IMR-90 (cell line): ENCODE measurements at regions not wholly inside any gene's neighbourhood (a gene's known extent, or its start where the extent isn't known, plus 50 kb on each side); places are given as distances from the start of the nearest gene placed in this dataset.

Experiments
- ATAC-seq: fragments of 200-7000 bp; cut with Tn5 transposase; 2 replicates; pipeline ENCODE4 v1.9.1; 2020; ENCODE audit warnings: low read depth, mild to moderate bottlenecking, moderate library complexity
- BruUV-seq: library from RNA; stranded (reverse); fragments of 400-500 nt; replicated peaks from 2 replicates; lab custom pipeline; 2021; lab: Mats Ljungman, UMichigan
- CTCF ChIA-PET: fragments of 300-600 bp; formaldehyde crosslinking; extraction: SDS; loops from one replicate; lab custom pipeline; 2021; ENCODE audit warnings: antibody characterized with exemption; lab: Yijun Ruan, JAX
- POLR2A ChIA-PET: fragments of 300-600 bp; sonication (Branson Sonifier 250); formaldehyde crosslinking; loops from one replicate; lab custom pipeline; 2022; ENCODE audit warnings: antibody characterized with exemption; ENCODE audit not compliant: unreplicated experiment; lab: Charles Lee
- DNase-seq: peaks from one replicate; pipeline ENCODE4 v3.0.0; 2013
- H2AFZ ChIP-seq: replicated peaks from 2 replicates; pipeline ENCODE3; 2013; ENCODE audit warnings: low read length, mild to moderate bottlenecking; ENCODE audit not compliant: poor library complexity
- H2AK5ac ChIP-seq: 2 replicates; pipeline ENCODE4 v1.6.1; 2013; ENCODE audit warnings: low read depth, low read length, inconsistent platforms
- H2AK9ac ChIP-seq: replicated peaks from 2 replicates; pipeline ENCODE3; 2013; ENCODE audit warnings: mild to moderate bottlenecking, low read depth, low read length, moderate library complexity; ENCODE audit not compliant: poor library complexity
- H2BK120ac ChIP-seq: 2 replicates; pipeline ENCODE4 v1.6.1; 2013; ENCODE audit warnings: low read depth, low read length, inconsistent platforms
- H2BK15ac ChIP-seq: 3 replicates; pipeline ENCODE4 v1.6.1; 2013; ENCODE audit warnings: low read depth, low read length, inconsistent platforms
- H2BK20ac ChIP-seq: 2 replicates; pipeline ENCODE4 v1.6.1; 2013; ENCODE audit warnings: low read depth, mild to moderate bottlenecking, inconsistent platforms, low read length, moderate library complexity
- H2BK5ac ChIP-seq: 2 replicates; pipeline ENCODE4 v1.6.1; 2013; ENCODE audit warnings: mild to moderate bottlenecking, low read depth, low read length, inconsistent platforms; ENCODE audit not compliant: poor library complexity, severe bottlenecking
- H3K14ac ChIP-seq: replicated peaks from 2 replicates; pipeline ENCODE4 v1.6.1; 2013; ENCODE audit warnings: low read depth, low read length, inconsistent platforms
- H3K18ac ChIP-seq: 2 replicates; pipeline ENCODE4 v1.6.1; 2013; ENCODE audit warnings: low read depth, low read length, control low read depth
- H3K23ac ChIP-seq: 2 replicates; pipeline ENCODE4 v1.6.1; 2013; ENCODE audit warnings: low read depth, low read length, inconsistent platforms
- H3K27ac ChIP-seq: 2 replicates; pipeline ENCODE4 v1.5.1; 2013; ENCODE audit warnings: mild to moderate bottlenecking, control low read depth, low read length; ENCODE audit not compliant: insufficient read depth
- H3K27me3 ChIP-seq: 2 replicates; pipeline ENCODE4 v1.6.1; 2013; ENCODE audit warnings: low read length; ENCODE audit not compliant: control insufficient read depth, insufficient read depth
- H3K36me3 ChIP-seq: 2 replicates; pipeline ENCODE4 v1.6.1; 2013; ENCODE audit warnings: low read length, mixed read lengths; ENCODE audit not compliant: control insufficient read depth, insufficient read depth
- H3K4ac ChIP-seq: 2 replicates; pipeline ENCODE4 v1.6.1; 2013; ENCODE audit warnings: low read depth, low read length, inconsistent platforms
- H3K4me1 ChIP-seq: 2 replicates; pipeline ENCODE4 v1.6.1; 2013; ENCODE audit warnings: low read length, mixed read lengths; ENCODE audit not compliant: control insufficient read depth, insufficient read depth
- H3K4me2 ChIP-seq: 2 replicates; pipeline ENCODE4 v1.6.1; 2013; ENCODE audit warnings: low read depth, mild to moderate bottlenecking, control low read depth, low read length, moderate library complexity
- H3K4me3 ChIP-seq: 2 replicates; pipeline ENCODE4 v1.5.1; 2013; ENCODE audit warnings: low read depth, mild to moderate bottlenecking, control low read depth, low read length, moderate library complexity; ENCODE audit not compliant: insufficient read depth
- H3K56ac ChIP-seq: 2 replicates; pipeline ENCODE4 v1.6.1; 2013; ENCODE audit warnings: low read length, inconsistent platforms; ENCODE audit not compliant: insufficient read depth; ENCODE audit errors: extremely low read depth
- H3K79me1 ChIP-seq, 2 experiments: 2 replicates each; pipeline ENCODE4 v1.6.1; 2013; ENCODE audit warnings: low read length in 2 of 2, inconsistent platforms in 1 of 2, low read depth in 1 of 2
- H3K9ac ChIP-seq: 2 replicates; pipeline ENCODE4 v1.6.1; 2013; ENCODE audit warnings: low read depth, low read length, control low read depth
- H3K9me1 ChIP-seq: 2 replicates; pipeline ENCODE4 v1.6.1; 2013; ENCODE audit warnings: low read length, inconsistent platforms; ENCODE audit not compliant: insufficient read depth
- H3K9me3 ChIP-seq: 2 replicates; pipeline ENCODE4 v1.6.1; 2013; ENCODE audit warnings: low read length; ENCODE audit not compliant: control insufficient read depth, insufficient read depth
- H4K20me1 ChIP-seq: 2 replicates; pipeline ENCODE4 v1.6.1; 2013; ENCODE audit warnings: low read length, inconsistent platforms; ENCODE audit not compliant: insufficient read depth
- H4K5ac ChIP-seq: 2 replicates; pipeline ENCODE4 v1.6.1; 2013; ENCODE audit warnings: mild to moderate bottlenecking, low read depth, low read length, control low read depth
- H4K8ac ChIP-seq, 2 experiments: 2 replicates each; pipeline ENCODE4 v1.6.1; 2013; ENCODE audit warnings: low read depth in 2 of 2, low read length in 2 of 2, control low read depth in 1 of 2, inconsistent platforms in 1 of 2
- H4K91ac ChIP-seq: 2 replicates; pipeline ENCODE4 v1.6.1; 2013; ENCODE audit warnings: low read depth, low read length, inconsistent platforms; ENCODE audit not compliant: insufficient read depth
- BHLHE40 ChIP-seq: fragments of 150-350 bp; IDR thresholded peaks from 2 replicates; pipeline ENCODE4 v1.6.1; 2016; ENCODE audit warnings: mild to moderate bottlenecking, low read depth, low read length
- CEBPB ChIP-seq: IDR thresholded peaks from 2 replicates; pipeline ENCODE4 v1.6.1; 2012; ENCODE audit warnings: low read depth, low read length, improper control_type of control experiment
- FOS ChIP-seq: fragments of 150-350 bp; IDR thresholded peaks from 2 replicates; pipeline ENCODE4 v1.6.1; 2016; ENCODE audit warnings: low read depth, low read length
- MAFK ChIP-seq: IDR thresholded peaks from 2 replicates; pipeline ENCODE4 v1.6.1; 2012; ENCODE audit warnings: low read depth, low read length, improper control_type of control experiment
- MXI1 ChIP-seq: IDR thresholded peaks from 2 replicates; pipeline ENCODE4 v1.6.1; 2012; ENCODE audit warnings: low read depth, mild to moderate bottlenecking, low read length, moderate library complexity, borderline replicate concordance
- POLR2A ChIP-seq: IDR thresholded peaks from 2 replicates; pipeline ENCODE4 v1.6.1; 2012; ENCODE audit warnings: mild to moderate bottlenecking, low read depth, low read length
- RAD21 ChIP-seq: IDR thresholded peaks from 2 replicates; pipeline ENCODE4 v1.6.1; 2012; ENCODE audit warnings: low read length, improper control_type of control experiment
- RCOR1 ChIP-seq: IDR thresholded peaks from 2 replicates; pipeline ENCODE4 v1.6.1; 2012; ENCODE audit warnings: mild to moderate bottlenecking, low read length, improper control_type of control experiment; ENCODE audit not compliant: insufficient replicate concordance
- RFX5 ChIP-seq: IDR thresholded peaks from 2 replicates; pipeline ENCODE4 v1.8.0; 2012; ENCODE audit warnings: low read depth, mild to moderate bottlenecking, low read length, moderate library complexity
- SMC3 ChIP-seq: fragments of 150-350 bp; IDR thresholded peaks from 2 replicates; pipeline ENCODE4 v1.6.1; 2016; ENCODE audit warnings: low read depth, mild to moderate bottlenecking, antibody characterized with exemption, low read length, moderate library complexity
- WGBS, 2 experiments: methylation state at CpG; one replicate each; pipeline versions ENCODE4 v1.1.5 to v1.1.7; 2013; ENCODE audit warnings: missing lambda C conversion rate in 2 of 2; ENCODE audit not compliant: insufficient read length in 1 of 2; ENCODE audit errors: extremely low coverage in 2 of 2; 5-methylcytosine and 5-hydroxymethylcytosine counted together
- dilution Hi-C: fragments of 300-500 bp; cut with HindIII; formaldehyde crosslinking; loops from one replicate; pipeline ENCODE4 v1.14.3; 2018; ENCODE audit warnings: low sequenced_read_pairs; ENCODE audit not compliant: unreplicated experiment
- in situ Hi-C: fragments of 300-500 bp; cut with MboI; formaldehyde crosslinking; loops from 3 replicates; pipeline ENCODE4 v1.14.3; 2019; ENCODE audit warnings: low sequenced_read_pairs, inconsistent platforms, mixed read lengths
- intact Hi-C: fragments of 100-400 bp; cut with micrococcal nuclease; formaldehyde crosslinking; loops from 2 replicates; pipeline ENCODE4 v1.10.0; 2022
- TF ChIP-seq, protein P1 (sequence below): fragments of 150-350 bp; IDR thresholded peaks from 2 replicates; pipeline ENCODE4 v1.6.1; 2016; ENCODE audit warnings: low read depth, mild to moderate bottlenecking, low read length, moderate library complexity, borderline replicate concordance
- TF ChIP-seq, protein P2 (sequence below): fragments of 150-350 bp; IDR thresholded peaks from 2 replicates; pipeline ENCODE4 v1.6.1; 2017; ENCODE audit warnings: mild to moderate bottlenecking, antibody characterized with exemption, low read length, low read depth
- TF ChIP-seq, protein P3 (sequence below): conservative IDR thresholded peaks from 2 replicates; pipeline ENCODE4 v1.5.1; 2012; ENCODE audit warnings: mild to moderate bottlenecking, low read depth, low read length, improper control_type of control experiment

DNA sequence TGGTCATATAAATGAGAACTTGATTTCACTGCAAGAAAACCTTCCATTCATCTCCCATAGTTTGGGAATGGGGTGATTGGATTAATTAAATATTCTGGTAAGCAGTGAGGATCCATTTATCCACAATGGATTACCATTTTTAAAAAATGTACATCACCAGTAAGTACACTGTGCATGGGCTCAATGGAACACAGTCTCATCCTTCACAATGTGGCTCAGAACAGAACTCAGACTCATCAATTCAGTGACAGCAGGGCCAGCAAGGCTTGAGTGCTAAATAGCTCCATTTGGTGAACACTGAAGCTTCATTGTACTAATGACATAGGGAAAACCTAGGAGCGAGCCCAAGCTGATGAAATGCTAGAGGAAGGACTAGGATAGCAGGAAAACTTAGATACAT, 223.8 kb downstream of the CMPK2 start:
- no CpG with 5 or more reads among the region's 1 CpG for whole genome bisulfite sequencing, 2 experiments
- intact Hi-C loops (no loop called here), in situ Hi-C loops (no loop called here), dilution Hi-C loops (no loop called here)
- Histone ChIP-seq H3K4me3 (no peak overlapping the region), H2BK5ac (no peak overlapping the region), H3K18ac (no peak overlapping the region), H2BK20ac (no peak overlapping the region), H2AFZ (no peak overlapping the region), H3K4ac (no peak overlapping the region), H4K8ac (no peak overlapping the region), H3K9me1 (no peaks in the 10 kb centered on the region), H3K79me1 (no peaks in the 10 kb centered on the region), H3K27me3 (peaks cover 3% of the 10 kb centered on the region; the same call in 1 of the 2 replicates), H4K20me1 (no peaks in the 10 kb centered on the region), H4K5ac (no peak overlapping the region), H3K4me2 (no peak overlapping the region), H2BK15ac (no peak overlapping the region), H2AK9ac (no peak overlapping the region), H4K91ac (no peak overlapping the region), H3K9me3 (no peaks in the 10 kb centered on the region), H3K56ac (no peak overlapping the region), H3K27ac (no peak overlapping the region), H3K9ac (no peak overlapping the region), H2AK5ac (no peak overlapping the region), H3K23ac (no peak overlapping the region), H3K14ac (no peak overlapping the region), H3K36me3 (no peaks in the 10 kb centered on the region), H3K4me1 (no peaks in the 10 kb centered on the region), H2BK120ac (no peak overlapping the region)
- TF ChIP-seq FOS (no peak), RFX5 (no peak), BHLHE40 (no peak), MAFK (no peak), MXI1 (no peak), POLR2A (no peak), RCOR1 (no peak), RAD21 (no peak), CEBPB (no peak), SMC3 (no peak)
- TF ChIP-seq, protein P1, sequence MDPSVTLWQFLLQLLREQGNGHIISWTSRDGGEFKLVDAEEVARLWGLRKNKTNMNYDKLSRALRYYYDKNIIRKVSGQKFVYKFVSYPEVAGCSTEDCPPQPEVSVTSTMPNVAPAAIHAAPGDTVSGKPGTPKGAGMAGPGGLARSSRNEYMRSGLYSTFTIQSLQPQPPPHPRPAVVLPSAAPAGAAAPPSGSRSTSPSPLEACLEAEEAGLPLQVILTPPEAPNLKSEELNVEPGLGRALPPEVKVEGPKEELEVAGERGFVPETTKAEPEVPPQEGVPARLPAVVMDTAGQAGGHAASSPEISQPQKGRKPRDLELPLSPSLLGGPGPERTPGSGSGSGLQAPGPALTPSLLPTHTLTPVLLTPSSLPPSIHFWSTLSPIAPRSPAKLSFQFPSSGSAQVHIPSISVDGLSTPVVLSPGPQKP, result no peak
- TF ChIP-seq, protein P2, sequence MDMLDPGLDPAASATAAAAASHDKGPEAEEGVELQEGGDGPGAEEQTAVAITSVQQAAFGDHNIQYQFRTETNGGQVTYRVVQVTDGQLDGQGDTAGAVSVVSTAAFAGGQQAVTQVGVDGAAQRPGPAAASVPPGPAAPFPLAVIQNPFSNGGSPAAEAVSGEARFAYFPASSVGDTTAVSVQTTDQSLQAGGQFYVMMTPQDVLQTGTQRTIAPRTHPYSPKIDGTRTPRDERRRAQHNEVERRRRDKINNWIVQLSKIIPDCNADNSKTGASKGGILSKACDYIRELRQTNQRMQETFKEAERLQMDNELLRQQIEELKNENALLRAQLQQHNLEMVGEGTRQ, result no peak
- TF ChIP-seq, protein P3, sequence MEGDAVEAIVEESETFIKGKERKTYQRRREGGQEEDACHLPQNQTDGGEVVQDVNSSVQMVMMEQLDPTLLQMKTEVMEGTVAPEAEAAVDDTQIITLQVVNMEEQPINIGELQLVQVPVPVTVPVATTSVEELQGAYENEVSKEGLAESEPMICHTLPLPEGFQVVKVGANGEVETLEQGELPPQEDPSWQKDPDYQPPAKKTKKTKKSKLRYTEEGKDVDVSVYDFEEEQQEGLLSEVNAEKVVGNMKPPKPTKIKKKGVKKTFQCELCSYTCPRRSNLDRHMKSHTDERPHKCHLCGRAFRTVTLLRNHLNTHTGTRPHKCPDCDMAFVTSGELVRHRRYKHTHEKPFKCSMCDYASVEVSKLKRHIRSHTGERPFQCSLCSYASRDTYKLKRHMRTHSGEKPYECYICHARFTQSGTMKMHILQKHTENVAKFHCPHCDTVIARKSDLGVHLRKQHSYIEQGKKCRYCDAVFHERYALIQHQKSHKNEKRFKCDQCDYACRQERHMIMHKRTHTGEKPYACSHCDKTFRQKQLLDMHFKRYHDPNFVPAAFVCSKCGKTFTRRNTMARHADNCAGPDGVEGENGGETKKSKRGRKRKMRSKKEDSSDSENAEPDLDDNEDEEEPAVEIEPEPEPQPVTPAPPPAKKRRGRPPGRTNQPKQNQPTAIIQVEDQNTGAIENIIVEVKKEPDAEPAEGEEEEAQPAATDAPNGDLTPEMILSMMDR, result no peak
- CTCF ChIA-PET, result interaction anchor here (1.4 kb wide), 1 partner anchor 12 kb away, joined by 4 read pairs; no protein-coding TSS in a partner anchor
- no peak for ATAC-seq
- no peak for DNase-seq
- POLR2A ChIA-PET, result no interaction called here
- BruUV-seq, result no TSS peak
